ENCODE measurements at regions not wholly inside any gene's neighbourhood (a gene's known extent, or its start where the extent isn't known, plus 50 kb on each side); places are given as distances from the start of the nearest gene placed in this dataset.
A peak's percentile ranks its signal among the peaks of the same experiment; 100 is the strongest.

DNA sequence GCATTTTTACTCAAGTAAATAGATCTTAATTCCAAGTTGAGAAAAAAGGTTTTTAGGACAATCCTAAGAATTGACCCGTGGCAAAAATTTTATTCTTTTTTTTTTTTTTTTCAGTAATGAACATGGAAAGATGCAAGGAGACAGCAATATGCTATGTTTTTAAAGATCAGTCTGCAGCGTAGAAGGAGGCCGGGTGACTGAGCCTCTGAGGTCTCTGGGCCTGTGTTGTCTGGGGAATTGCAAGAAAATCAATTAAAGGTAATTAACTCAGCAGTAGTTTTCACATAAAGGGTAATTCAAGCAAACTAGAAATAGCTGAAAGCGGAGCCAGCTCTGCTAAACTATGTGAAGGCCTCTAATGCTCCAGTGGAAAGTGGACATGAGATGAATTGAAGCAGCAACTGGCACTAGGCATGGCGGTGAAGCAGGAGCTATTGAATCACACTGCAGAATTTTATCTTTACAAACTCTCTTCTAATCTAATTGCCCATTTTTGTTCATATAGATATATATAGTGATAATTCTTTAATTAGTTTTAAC is 285.2 kb upstream of the ITGA1 start:
- no peak for DNase-seq

DNA sequence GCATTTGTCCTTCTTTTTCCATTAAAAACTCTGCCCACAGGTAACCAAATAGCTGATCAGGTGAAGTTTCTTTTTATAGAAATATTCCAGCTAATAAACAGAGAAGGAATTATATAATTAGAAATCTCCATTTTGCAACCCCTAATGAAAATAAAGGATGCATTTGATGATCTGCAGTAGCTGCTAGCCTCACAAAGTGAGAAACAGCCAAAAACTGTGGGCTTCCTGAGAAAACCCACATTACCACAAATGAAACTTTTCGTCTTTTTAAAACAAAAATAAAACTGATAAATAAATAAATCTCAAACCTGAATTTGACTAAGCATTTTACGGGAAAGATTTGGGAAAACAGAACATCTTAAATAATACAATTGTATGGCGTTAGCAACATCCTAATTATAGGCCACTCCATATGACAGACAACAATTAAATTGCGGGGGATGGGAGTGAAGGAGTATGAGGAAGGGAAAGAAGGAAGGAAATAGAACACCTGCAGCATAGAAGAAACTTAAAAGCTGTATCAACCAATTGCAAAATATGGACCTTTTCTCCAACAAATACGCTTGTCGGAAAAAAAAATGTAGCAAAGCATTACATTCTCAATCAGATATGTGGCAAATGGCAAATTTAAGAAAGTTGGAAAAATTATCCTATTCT is 283.0 kb upstream of the ITGA1 start:
- no peak for DNase-seq

DNA sequence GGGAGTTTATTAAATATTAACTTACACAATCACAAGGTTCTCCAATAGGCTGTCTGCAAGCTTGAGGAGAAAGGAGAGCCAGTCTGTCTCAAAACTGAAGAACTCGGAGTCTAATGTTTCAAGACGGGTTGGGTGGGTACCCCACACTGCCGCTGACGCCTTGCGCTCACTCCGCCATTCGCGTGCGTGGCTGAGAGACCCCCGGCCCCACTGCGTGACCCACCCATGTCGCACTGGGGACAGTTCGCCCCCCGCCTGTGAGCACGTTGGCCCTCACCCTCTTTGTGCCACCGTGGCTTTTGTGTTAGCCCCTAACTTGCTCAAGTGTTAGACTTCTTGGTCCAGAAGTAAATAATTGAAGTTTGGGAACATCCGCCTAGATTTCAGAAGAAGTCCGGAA is 270.0 kb upstream of the ITGA1 start:
- DNase-seq, result no peak

DNA sequence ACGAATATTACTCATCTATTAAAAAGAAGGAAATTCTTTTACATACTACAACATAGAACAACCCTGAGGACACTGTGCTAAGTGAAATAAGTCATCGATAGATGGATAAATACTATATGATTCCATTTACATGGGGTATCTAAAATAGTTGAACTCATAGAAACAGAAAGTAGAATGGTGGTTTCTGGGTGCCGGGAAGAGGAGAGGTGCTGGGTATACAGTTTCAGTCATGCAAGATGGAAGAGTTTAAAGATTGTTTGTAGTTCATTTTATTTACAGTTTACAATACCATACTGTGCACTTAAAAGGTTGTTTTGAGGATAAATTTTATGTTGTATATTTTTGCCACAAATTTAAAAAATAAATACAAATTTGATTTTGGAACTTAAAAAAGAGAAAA is 267.5 kb upstream of the ITGA1 start:
- no peak for DNase-seq

- no peak for DNase-seq
Measured at GRCh38 chr5:52521236-52521635, 266.5 kb upstream of the ITGA1 start.

DNA sequence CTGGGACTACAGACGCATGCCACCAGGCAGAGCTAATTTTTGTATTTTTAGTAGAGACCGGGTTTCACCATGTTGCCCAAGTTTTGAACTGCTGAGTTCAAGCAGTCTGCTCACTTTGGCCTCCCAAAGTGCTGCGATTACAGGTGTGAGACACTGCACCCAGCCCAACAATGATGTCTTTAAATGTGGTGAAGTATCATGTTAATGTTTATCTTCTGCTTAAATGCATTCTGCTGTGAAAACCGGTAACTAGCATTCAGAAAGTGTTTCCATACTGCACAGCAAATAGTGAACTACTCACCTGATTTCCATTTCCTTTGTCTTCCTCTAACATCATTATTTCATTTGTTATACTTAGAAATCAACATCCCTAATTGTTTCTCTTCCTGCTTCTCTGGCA is 264.0 kb upstream of the ITGA1 start:
- no peak for DNase-seq

DNA sequence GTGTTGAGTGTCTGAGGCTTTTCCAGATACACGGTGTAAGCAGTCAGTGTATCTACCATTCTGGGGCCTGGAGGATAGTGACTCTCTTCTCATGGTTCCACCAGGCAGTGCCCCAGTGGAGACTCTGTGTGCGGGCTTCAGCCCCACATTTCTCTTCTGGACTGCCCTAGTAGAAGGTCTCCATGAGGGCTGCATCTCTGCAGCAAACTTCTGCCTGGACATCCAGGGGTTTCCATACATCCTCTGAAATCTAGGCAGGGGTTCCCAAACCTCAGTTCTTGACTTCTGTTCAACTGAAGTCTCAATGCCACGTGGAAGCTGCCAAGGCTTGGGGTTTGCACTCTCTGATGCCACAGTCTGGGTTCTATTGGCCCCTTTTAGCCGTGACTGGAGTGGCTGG is 256.6 kb upstream of the ITGA1 start:
- DNase-seq, result no peak

DNA sequence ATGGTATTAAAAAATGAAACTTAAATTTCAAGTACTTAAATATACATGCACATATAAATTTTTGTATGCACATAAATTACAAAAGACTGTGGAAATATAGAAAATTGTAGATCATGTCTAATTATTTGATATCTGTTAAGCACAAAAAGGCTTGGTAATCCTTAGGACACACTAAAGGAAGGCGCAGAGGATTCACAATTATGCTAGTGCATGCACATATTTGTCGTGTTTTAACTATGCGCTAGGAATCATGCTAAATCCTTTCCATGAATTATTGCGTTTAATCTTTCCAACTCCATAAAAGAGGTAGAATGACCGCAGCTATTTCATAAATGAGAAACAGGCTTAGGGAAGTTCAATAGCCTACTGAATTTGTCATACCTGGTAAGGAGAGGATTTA is 244.1 kb upstream of the ITGA1 start:
- DNase-seq, result no peak

DNA sequence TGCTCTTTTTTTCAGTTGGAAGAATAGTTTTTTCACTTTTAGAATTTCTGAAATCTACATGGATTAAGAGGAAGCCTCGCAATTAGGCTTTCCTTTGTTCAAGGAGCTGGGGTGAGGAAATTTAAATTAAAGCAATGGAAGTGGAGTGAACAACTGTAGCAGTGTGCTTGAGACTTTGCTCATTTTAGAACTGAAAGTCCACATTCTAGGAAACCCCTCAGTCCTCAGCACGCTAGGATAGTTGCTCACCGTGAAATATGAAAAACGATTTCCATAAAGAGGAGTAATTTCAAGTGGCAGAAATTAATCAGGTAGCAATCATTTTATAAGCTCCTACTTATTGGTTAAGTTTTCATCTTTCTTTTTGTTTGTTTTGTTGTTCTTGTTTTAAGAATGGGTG is 243.0 kb upstream of the ITGA1 start:
- no peak for DNase-seq

GRCh38 chr5:52554293-52554692 is 233.4 kb upstream of the ITGA1 start:
- no peak for DNase-seq

- peak; percentile 3 for DNase-seq
Measured at GRCh38 chr5:52560366-52560765, 227.3 kb upstream of the ITGA1 start.

DNA sequence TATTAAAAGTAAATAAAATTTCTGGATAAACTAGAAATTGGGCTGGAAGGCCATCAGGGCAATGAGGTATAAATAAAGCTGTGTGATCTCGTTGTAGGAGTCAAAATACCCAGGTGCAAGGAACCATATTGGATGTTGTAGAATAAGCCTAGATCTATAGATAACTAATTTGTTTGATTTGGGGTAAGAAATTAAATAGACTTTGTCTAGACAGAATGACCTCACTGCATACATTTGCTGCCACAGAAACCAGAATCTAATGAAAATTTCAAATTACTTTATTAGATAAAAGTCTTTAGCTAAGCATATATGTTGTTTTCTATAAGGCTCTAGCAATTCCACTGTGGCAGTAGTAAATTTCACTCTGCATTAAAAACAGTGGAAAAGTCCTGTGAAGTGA is 225.2 kb upstream of the ITGA1 start:
- no peak for DNase-seq

DNA sequence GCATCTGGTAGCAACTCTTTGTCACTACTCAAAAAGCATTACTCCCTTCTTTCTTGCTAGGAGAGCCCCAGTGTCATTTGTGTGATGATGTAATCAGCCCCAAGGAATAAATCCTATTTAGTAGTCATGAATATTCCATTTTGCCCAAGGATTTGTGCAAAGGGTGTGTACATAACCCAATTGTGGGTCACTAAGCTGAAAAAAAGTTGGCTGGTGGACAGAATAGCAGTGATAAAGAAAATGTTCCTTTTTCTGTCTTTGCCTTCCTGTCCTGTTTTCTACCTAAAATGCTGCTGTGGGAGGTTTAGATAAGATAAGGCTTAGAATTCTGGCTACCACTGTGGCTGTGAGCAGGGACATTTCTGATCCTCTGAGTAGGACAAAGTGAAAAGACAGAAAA is 223.1 kb upstream of the ITGA1 start:
- no peak for DNase-seq

- DNase-seq, result no peak
Measured at GRCh38 chr5:52577546-52577945, 210.2 kb upstream of the ITGA1 start.

GRCh38 chr5:52579391-52579790 is 208.3 kb upstream of the ITGA1 start:
- no peak for DNase-seq

GRCh38 chr5:52580921-52581320 is 206.8 kb upstream of the ITGA1 start:
- DNase-seq, result peak; percentile 79

- no peak for DNase-seq
Measured at GRCh38 chr5:52582313-52582712, 205.4 kb upstream of the ITGA1 start.

DNA sequence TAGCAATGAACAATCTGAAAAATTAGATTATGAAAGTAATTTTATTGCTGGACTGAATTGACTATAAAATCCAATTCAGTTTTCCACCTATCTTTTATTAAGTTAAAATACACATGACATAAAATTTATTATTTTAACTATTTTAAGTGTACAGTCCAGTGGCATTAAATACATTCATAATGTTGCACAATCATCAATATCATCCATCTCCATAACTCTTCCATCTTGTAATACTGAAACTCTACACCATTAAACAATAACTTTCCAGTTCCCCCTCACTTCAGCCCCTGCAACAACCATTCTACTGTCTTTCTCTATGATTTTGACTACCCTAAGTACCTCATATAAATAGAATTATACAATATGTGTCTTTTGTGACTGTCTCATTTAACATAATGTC is 200.6 kb upstream of the ITGA1 start:
- DNase-seq, result no peak

GRCh38 chr5:52597625-52598024 is 190.1 kb upstream of the ITGA1 start:
- DNase-seq, result no peak

DNA sequence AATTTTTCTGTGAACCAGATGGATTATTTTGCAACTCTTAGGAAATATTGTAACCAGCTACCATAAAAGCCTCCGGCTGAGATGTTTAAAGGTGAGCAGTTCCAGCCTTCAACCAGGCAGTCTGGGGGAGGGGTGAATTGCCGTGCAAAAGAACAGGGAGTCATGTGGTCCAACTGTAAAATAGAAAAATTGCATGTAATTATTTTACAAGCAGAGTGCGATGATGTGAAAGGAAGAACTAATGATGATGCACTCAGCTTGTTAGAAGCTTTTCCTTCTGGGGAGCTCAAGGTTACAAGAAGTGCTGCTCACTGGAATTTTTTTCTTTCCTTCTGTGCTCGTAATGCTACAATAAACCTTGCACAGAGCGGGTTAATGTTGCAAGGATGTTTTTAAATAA is 188.7 kb upstream of the ITGA1 start:
- no peak for DNase-seq

GRCh38 chr5:52603778-52604554 is 183.8 kb upstream of the ITGA1 start:
- DNase-seq, result no peak

- peak; percentile 3 for DNase-seq
Measured at GRCh38 chr5:52605317-52606313, 182.1 kb upstream of the ITGA1 start.

GRCh38 chr5:52607227-52607824 is 180.4 kb upstream of the ITGA1 start:
- DNase-seq, result no peak
